HepG2 (cell line): ENCODE measurements at regions not wholly inside any gene's neighbourhood (a gene's known extent, or its start where the extent isn't known, plus 50 kb on each side); places are given as distances from the start of the nearest gene placed in this dataset.

Experiments used
- ELF1 ChIP-seq: sonication (generic); formaldehyde crosslinking; IDR thresholded peaks from 2 replicates; pipeline ENCODE4 v1.4.0; 2020; ENCODE audit warnings: missing genetic modification reagents
- EZH2 ChIP-seq: conservative IDR thresholded peaks from 2 replicates; pipeline ENCODE4 v1.6.1; 2012; ENCODE audit warnings: mild to moderate bottlenecking, low read depth, low read length, moderate library complexity
- GTF2F1 ChIP-seq: fragments of 150-350 bp; IDR thresholded peaks from 2 replicates; pipeline ENCODE4 v1.6.1; 2014; ENCODE audit warnings: low read length
- GZF1 ChIP-seq: sonication (generic); formaldehyde crosslinking; IDR thresholded peaks from 2 replicates; pipeline ENCODE4 v1.5.1; 2020; ENCODE audit warnings: mild to moderate bottlenecking, missing genetic modification reagents
- HOXA3 ChIP-seq: sonication (generic); formaldehyde crosslinking; IDR thresholded peaks from 2 replicates; pipeline ENCODE4 v1.5.0; 2020; ENCODE audit warnings: missing genetic modification reagents
- MXI1 ChIP-seq: IDR thresholded peaks from 3 replicates; pipeline ENCODE4 v1.6.1; 2012; ENCODE audit warnings: low read depth, low read length, inconsistent platforms, borderline replicate concordance

- TF ChIP-seq GZF1 (no peak), HOXA3 (CRISPR knock-in tag) (no peak), ELF1 (CRISPR knock-in tag) (no peak), EZH2 (no peak), GTF2F1 (no peak), MXI1 (no peak)
Observed at GRCh38 chr10:76679030-76679429, 958.6 kb downstream of the KCNMA1 start.
